K562 (cell line): ENCODE measurements at regions not wholly inside any gene's neighbourhood (a gene's known extent, or its start where the extent isn't known, plus 50 kb on each side); places are given as distances from the start of the nearest gene placed in this dataset.

ENCODE experiments used
- ATAC-seq: fragments of 200-7000 bp; cut with Tn5 transposase; 3 replicates; pipeline ENCODE4 v1.9.1; 2020; ENCODE audit warnings: moderate library complexity
- BruUV-seq: library from RNA; stranded (reverse); fragments of 400-500 nt; replicated peaks from 2 replicates; lab custom pipeline; 2021; lab: Mats Ljungman, UMichigan
- CTCF ChIA-PET: fragments of 300-600 bp; formaldehyde crosslinking; extraction: SDS; loops from one replicate; lab custom pipeline; 2021; ENCODE audit warnings: low intra/inter-chr PET ratio; lab: Yijun Ruan, JAX
- POLR2A ChIA-PET: fragments of 300-600, 350-650 bp; sonication (Branson Sonifier 250); formaldehyde crosslinking; extraction: SDS; loops from one replicate; lab custom pipeline; 2021; ENCODE audit warnings: antibody characterized with exemption, inconsistent platforms; lab: Yijun Ruan, JAX
- DNase-seq, 4 experiments: peaks; one replicate each; pipeline versions ENCODE4 v3.0.0 to v3.0.0-alpha.2; 2011 to 2018; ENCODE audit warnings: low spot score in 3 of 4, mixed read lengths in 3 of 4; ENCODE audit errors: extremely low read depth in 1 of 4
- FAIRE-seq: peaks from 2 replicates; lab custom pipeline; 2011; peaks lifted over from hg19 to GRCh38; lab: Jason Lieb, UNC
- H2AFZ ChIP-seq: 2 replicates; pipeline ENCODE4 v1.6.0; 2011; ENCODE audit warnings: low read depth, low read length, control low read depth, inconsistent platforms
- H3K27ac ChIP-seq: fragments of 200-600 bp; 3 replicates; pipeline ENCODE4 v1.8.0; 2011; ENCODE audit warnings: low read depth, mild to moderate bottlenecking, control low read depth, inconsistent platforms, low read length, moderate library complexity, mixed read lengths; ENCODE audit errors: extremely low read depth
- H3K27me3 ChIP-seq, 2 experiments: fragments of 300-600 bp in 1 of 2; 2 replicates in 1 of 2; 3 replicates in 1 of 2; pipeline versions ENCODE4 v1.6.0 to v1.8.0; 2011; ENCODE audit warnings: inconsistent platforms in 2 of 2, low read length in 2 of 2, mild to moderate bottlenecking in 1 of 2, mixed read lengths in 1 of 2, moderate library complexity in 1 of 2; ENCODE audit not compliant: control insufficient read depth in 2 of 2, insufficient read depth in 2 of 2
- H3K36me3 ChIP-seq: fragments of 300-600 bp; 3 replicates; pipeline ENCODE4 v1.8.0; 2011; ENCODE audit warnings: mild to moderate bottlenecking, low read length, inconsistent platforms; ENCODE audit not compliant: control insufficient read depth, insufficient read depth
- H3K4me1 ChIP-seq, 2 experiments: fragments of 200-600 bp in 1 of 2; replicated peaks in 1 of 2; 2 replicates in 1 of 2; 3 replicates in 1 of 2; pipeline versions ENCODE4 v1.5.1 to v1.8.0; 2011; ENCODE audit warnings: inconsistent platforms in 2 of 2, low read length in 2 of 2, mild to moderate bottlenecking in 1 of 2, mixed read lengths in 1 of 2, moderate library complexity in 1 of 2; ENCODE audit not compliant: control insufficient read depth in 2 of 2, insufficient read depth in 2 of 2
- H3K4me2 ChIP-seq: 2 replicates; pipeline ENCODE4 v1.6.1; 2011; ENCODE audit warnings: low read length, control low read depth, inconsistent platforms, mixed read lengths; ENCODE audit not compliant: insufficient read depth
- H3K4me3 ChIP-seq: fragments of 200-600 bp; sonication (generic), shearing (Covaris generic); 2 replicates; pipeline ENCODE4 v1.5.1; 2016; ENCODE audit warnings: control low read depth, inconsistent platforms
- H3K79me2 ChIP-seq: fragments of 200-600 bp; 3 replicates; pipeline ENCODE4 v1.8.0; 2011; ENCODE audit warnings: low read length, inconsistent platforms; ENCODE audit not compliant: control insufficient read depth, insufficient read depth
- H3K9ac ChIP-seq, 2 experiments: 2 replicates each; pipeline versions ENCODE4 v1.6.0 to v1.6.1; 2011; ENCODE audit warnings: low read depth in 2 of 2, low read length in 2 of 2, control low read depth in 1 of 2, inconsistent platforms in 1 of 2, mild to moderate bottlenecking in 1 of 2, mixed read lengths in 1 of 2; ENCODE audit not compliant: insufficient read depth in 1 of 2
- H3K9me1 ChIP-seq: one replicate; pipeline ENCODE4 v1.6.0; 2011; ENCODE audit warnings: inconsistent platforms, mild to moderate bottlenecking, low read length, moderate library complexity; ENCODE audit not compliant: control insufficient read depth, insufficient read depth
- H3K9me3 ChIP-seq: replicated peaks from 2 replicates; pipeline ENCODE4 v1.5.1; 2011; ENCODE audit warnings: low read depth, low read length, inconsistent platforms; ENCODE audit not compliant: control insufficient read depth, insufficient read depth
- H4K20me1 ChIP-seq: replicated peaks from 2 replicates; pipeline ENCODE4 v1.6.1; 2011; ENCODE audit warnings: low read length, inconsistent platforms, mixed read lengths; ENCODE audit not compliant: control insufficient read depth, insufficient read depth
- ATF7 ChIP-seq: fragments of 450-650 bp; IDR thresholded peaks from 2 replicates; pipeline ENCODE4 v1.7.1; 2014; ENCODE audit warnings: mild to moderate bottlenecking, moderate library complexity
- CHD4 ChIP-seq: fragments of 200-600 bp; sonication (generic); IDR thresholded peaks from 3 replicates; pipeline ENCODE4 v1.6.1; 2012; ENCODE audit warnings: low read depth, mild to moderate bottlenecking, mixed read lengths, low read length, inconsistent platforms; ENCODE audit not compliant: insufficient read depth, insufficient replicate concordance, poor library complexity, severe bottlenecking
- ETV1 ChIP-seq: fragments of 450-650 bp; conservative IDR thresholded peaks from 2 replicates; pipeline ENCODE4 v1.6.1; 2016; ENCODE audit warnings: missing genetic modification characterization, control low read depth, low read depth, missing compliant biosample characterization
- GTF2E2 ChIP-seq: fragments of 200-800 bp; sonication (Bioruptor generic); IDR thresholded peaks from 2 replicates; pipeline ENCODE4 v1.6.1; 2016; ENCODE audit warnings: missing genetic modification characterization, missing compliant biosample characterization
- HIVEP1 ChIP-seq: fragments of 250-450 bp; sonication (Bioruptor Pico); IDR thresholded peaks from 2 replicates; pipeline ENCODE4 v1.4.0; 2020; ENCODE audit warnings: mild to moderate bottlenecking
- HMG20A ChIP-seq: fragments of 450-650 bp; formaldehyde crosslinking; conservative IDR thresholded peaks from 2 replicates; pipeline ENCODE4 v1.4.0; 2020; ENCODE audit warnings: mild to moderate bottlenecking, mixed read lengths
- NCOA6 ChIP-seq: fragments of 450-650 bp; IDR thresholded peaks from 2 replicates; pipeline ENCODE4 v1.6.1; 2017; ENCODE audit warnings: mild to moderate bottlenecking
- NCOR1 ChIP-seq: fragments of 450-650 bp; IDR thresholded peaks from 2 replicates; pipeline ENCODE4 v1.6.1; 2016; ENCODE audit warnings: mild to moderate bottlenecking, moderate library complexity
- STAT5A ChIP-seq: IDR thresholded peaks from 2 replicates; pipeline ENCODE4 v1.6.1; 2012; ENCODE audit warnings: low read length, inconsistent platforms, borderline replicate concordance
- U2AF1 ChIP-seq: fragments of 200-400 bp; formaldehyde crosslinking; optimal IDR thresholded peaks from 2 replicates; pipeline ENCODE3; 2017; ENCODE audit warnings: mild to moderate bottlenecking, low read depth, low read length, moderate library complexity
- ZNF146 ChIP-seq: IDR thresholded peaks from one replicate; pipeline ENCODE4 v1.6.1; 2018; ENCODE audit warnings: missing compliant biosample characterization; ENCODE audit not compliant: unreplicated experiment
- ZNF274 ChIP-seq: IDR thresholded peaks from 2 replicates; pipeline ENCODE4 v1.6.1; 2011; ENCODE audit warnings: low read depth, mild to moderate bottlenecking, low read length, moderate library complexity, borderline replicate concordance
- ZNF3 ChIP-seq: fragments of 250-450 bp; sonication (Bioruptor Pico); IDR thresholded peaks from 2 replicates; pipeline ENCODE4 v1.5.0; 2021; ENCODE audit warnings: mild to moderate bottlenecking, moderate library complexity
- ZNF311 ChIP-seq: fragments of 250-450 bp; sonication (Bioruptor Pico); IDR thresholded peaks from 2 replicates; pipeline ENCODE4 v1.4.0; 2020; ENCODE audit warnings: mild to moderate bottlenecking, moderate library complexity
- in situ Hi-C: fragments of 300-500 bp; cut with MboI; formaldehyde crosslinking; loops from 4 replicates; pipeline ENCODE4 v1.15.0; 2018; ENCODE audit warnings: inconsistent platforms, mixed read lengths
- intact Hi-C: fragments of 100-400 bp; cut with micrococcal nuclease; formaldehyde crosslinking; loops from 2 replicates; pipeline ENCODE4 v1.14.2; 2022
- TF ChIP-seq, protein P1 (sequence below): sonication (generic); formaldehyde crosslinking; IDR thresholded peaks from 2 replicates; pipeline ENCODE4 v1.8.0; 2023; ENCODE audit warnings: mild to moderate bottlenecking, missing genetic modification reagents
- TF ChIP-seq, protein P2 (sequence below), 2 experiments: fragments of 450-650 bp in 1 of 2; sonication (generic) in 1 of 2; formaldehyde crosslinking; conservative IDR thresholded peaks; 2 replicates each; pipeline versions ENCODE4 v1.4.0 to v1.8.1; 2020 to 2022; ENCODE audit warnings: mild to moderate bottlenecking in 1 of 2, missing genetic modification reagents in 1 of 2
- TF ChIP-seq, protein P3 (sequence below): sonication (generic); formaldehyde crosslinking; IDR thresholded peaks from 2 replicates; pipeline ENCODE4 v1.8.0; 2022; ENCODE audit warnings: mild to moderate bottlenecking, missing genetic modification reagents

DNA sequence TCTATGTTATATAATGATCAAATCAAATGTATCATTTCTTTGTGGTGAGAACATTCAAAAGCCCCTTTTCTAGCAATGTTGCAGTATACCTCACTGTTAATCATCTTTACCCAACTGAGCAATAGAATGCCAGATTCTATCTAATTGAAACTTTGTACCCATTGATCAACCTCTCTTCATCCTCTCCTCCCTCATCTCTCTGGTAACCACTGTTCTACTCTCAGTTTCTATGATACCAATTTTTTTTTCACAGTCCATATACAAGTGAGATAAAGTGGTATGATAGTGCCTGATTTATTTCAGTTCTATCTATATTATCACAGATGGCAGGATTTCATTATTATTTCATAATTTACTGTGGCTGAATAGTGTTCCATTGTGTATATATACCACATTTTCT lies 209.8 kb downstream of the SPCS3 start:
- ATAC-seq (no peak), DNase-seq (no peak), FAIRE-seq (no peak)
- Histone ChIP-seq H3K36me3 (no peaks in the 10 kb centered on the region), H3K9ac (no peak overlapping the region), H3K27me3 (no peaks in the 10 kb centered on the region), H3K9me1 (no peaks in the 10 kb centered on the region), H3K27ac (no peak overlapping the region), H2AFZ (no peak overlapping the region), H3K4me1 (no peaks in the 10 kb centered on the region), H3K4me2 (no peak overlapping the region), H3K79me2 (no peaks in the 10 kb centered on the region), H4K20me1 (no peaks in the 10 kb centered on the region), H3K9me3 (no peaks in the 10 kb centered on the region), H3K4me3 (no peak overlapping the region)
- POLR2A ChIA-PET: no interaction called here
- in situ Hi-C loops: no loop called here
- BruUV-seq: no TSS peak
- intact Hi-C loops: no loop called here
- CTCF ChIA-PET: no interaction called here
- TF ChIP-seq, protein P1, sequence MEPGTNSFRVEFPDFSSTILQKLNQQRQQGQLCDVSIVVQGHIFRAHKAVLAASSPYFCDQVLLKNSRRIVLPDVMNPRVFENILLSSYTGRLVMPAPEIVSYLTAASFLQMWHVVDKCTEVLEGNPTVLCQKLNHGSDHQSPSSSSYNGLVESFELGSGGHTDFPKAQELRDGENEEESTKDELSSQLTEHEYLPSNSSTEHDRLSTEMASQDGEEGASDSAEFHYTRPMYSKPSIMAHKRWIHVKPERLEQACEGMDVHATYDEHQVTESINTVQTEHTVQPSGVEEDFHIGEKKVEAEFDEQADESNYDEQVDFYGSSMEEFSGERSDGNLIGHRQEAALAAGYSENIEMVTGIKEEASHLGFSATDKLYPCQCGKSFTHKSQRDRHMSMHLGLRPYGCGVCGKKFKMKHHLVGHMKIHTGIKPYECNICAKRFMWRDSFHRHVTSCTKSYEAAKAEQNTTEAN (CRISPR knock-in tag): no peak
- TF ChIP-seq ZNF146 (CRISPR knock-in tag) (no peak), U2AF1 (no peak), ATF7 (no peak), CHD4 (no peak), STAT5A (no peak), HMG20A (CRISPR knock-in tag) (no peak), NCOA6 (no peak), ZNF311 (CRISPR knock-in tag) (no peak), GTF2E2 (tag) (no peak), NCOR1 (no peak), ETV1 (tag) (no peak), ZNF274 (no peak), HIVEP1 (CRISPR knock-in tag) (no peak), ZNF3 (CRISPR knock-in tag) (no peak)
- TF ChIP-seq, protein P2, sequence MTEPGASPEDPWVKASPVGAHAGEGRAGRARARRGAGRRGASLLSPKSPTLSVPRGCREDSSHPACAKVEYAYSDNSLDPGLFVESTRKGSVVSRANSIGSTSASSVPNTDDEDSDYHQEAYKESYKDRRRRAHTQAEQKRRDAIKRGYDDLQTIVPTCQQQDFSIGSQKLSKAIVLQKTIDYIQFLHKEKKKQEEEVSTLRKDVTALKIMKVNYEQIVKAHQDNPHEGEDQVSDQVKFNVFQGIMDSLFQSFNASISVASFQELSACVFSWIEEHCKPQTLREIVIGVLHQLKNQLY (CRISPR knock-in tag; conservative IDR thresholded peaks at IDR 0.05): no peak
- TF ChIP-seq, protein P3, sequence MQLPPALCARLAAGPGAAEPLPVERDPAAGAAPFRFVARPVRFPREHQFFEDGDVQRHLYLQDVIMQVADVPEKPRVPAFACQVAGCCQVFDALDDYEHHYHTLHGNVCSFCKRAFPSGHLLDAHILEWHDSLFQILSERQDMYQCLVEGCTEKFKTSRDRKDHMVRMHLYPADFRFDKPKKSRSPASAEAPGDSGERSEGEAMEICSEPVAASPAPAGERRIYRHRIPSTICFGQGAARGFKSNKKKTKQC (CRISPR knock-in tag): no peak
- TF ChIP-seq, all 486 proteins: peak for 0
